ENCODE measurements at regions not wholly inside any gene's neighbourhood (a gene's known extent, or its start where the extent isn't known, plus 50 kb on each side); places are given as distances from the start of the nearest gene placed in this dataset.

DNA sequence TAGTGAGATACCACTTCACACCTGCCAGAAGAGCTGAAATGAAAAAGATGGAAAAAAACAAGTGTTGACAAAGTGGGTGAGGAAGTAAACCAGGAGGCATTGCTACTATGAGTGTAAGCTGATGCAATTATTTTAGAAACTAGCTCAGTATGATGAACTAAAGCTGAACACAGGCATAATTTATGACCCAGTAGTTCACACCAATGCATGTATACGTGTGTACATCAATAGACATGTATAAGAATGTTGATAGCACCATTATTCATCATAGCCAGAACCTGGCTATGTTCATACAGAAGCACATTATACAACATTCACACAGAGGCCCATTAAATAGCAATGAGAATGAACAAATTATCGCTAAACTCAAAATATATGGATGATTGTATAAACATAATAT is 83.1 kb upstream of the SPOPL start:
- TF ChIP-seq TAF1 (IDR thresholded peaks at IDR 0.05; ENCODE audit: low read depth) (no peak), MAX (IDR thresholded peaks at IDR 0.05) (no peak), REST (IDR thresholded peaks at IDR 0.05; ENCODE audit: low read depth) (no peak), YY1 (IDR thresholded peaks at IDR 0.05; ENCODE audit: low read depth) (no peak), NFIC (IDR thresholded peaks at IDR 0.05) (no peak), USF1 (IDR thresholded peaks at IDR 0.05) (no peak), FOXM1 (IDR thresholded peaks at IDR 0.05; ENCODE audit: borderline replicate concordance, low read depth) (no peak)

All from Ishikawa (cell line).